ENCODE measurements at regions not wholly inside any gene's neighbourhood (a gene's known extent, or its start where the extent isn't known, plus 50 kb on each side); places are given as distances from the start of the nearest gene placed in this dataset.

- peaks cover 7% of the 10 kb centered on the region for H3K27me3 Mint-ChIP-seq (ENCODE audit: low read depth)
- intact Hi-C loops (cut with micrococcal nuclease) = no loop called here
These were observed 104.2 kb downstream of the PDCL3 start for GRCh38 chr2:100666996-100667395.

GRCh38 chr2:100667801-100668200, 105.0 kb downstream of the PDCL3 start:
- Mint-ChIP-seq H3K27ac (no peak overlapping the region), H3K36me3 (ENCODE audit: low read depth) (no peaks in the 10 kb centered on the region), H3K4me1 (ENCODE audit: low read depth) (no peaks in the 10 kb centered on the region), H3K27me3 (ENCODE audit: low read depth) (peaks cover 6% of the 10 kb centered on the region), H3K4me3 (ENCODE audit: low read depth) (no peak overlapping the region), H3K9me3 (no peaks in the 10 kb centered on the region)
- DNase-seq (ENCODE audit: low spot score) = no peak
- intact Hi-C loops (cut with micrococcal nuclease) = no loop called here

More at GRCh38 chr2:100666996-100667395, 104.2 kb downstream of the PDCL3 start:
- no peak for DNase-seq (ENCODE audit: low spot score)
- Mint-ChIP-seq H3K4me3 (ENCODE audit: low read depth) (no peak overlapping the region), H3K27ac (no peak overlapping the region), H3K9me3 (no peaks in the 10 kb centered on the region), H3K4me1 (ENCODE audit: low read depth) (no peaks in the 10 kb centered on the region), H3K36me3 (ENCODE audit: low read depth) (no peaks in the 10 kb centered on the region)

- Mint-ChIP-seq H3K9me3 (no peaks in the 10 kb centered on the region), H3K4me3 (ENCODE audit: low read depth) (no peak overlapping the region), H3K27ac (no peak overlapping the region), H3K4me1 (ENCODE audit: low read depth) (no peaks in the 10 kb centered on the region), H3K27me3 (ENCODE audit: low read depth) (peaks cover 6% of the 10 kb centered on the region), H3K36me3 (ENCODE audit: low read depth) (no peaks in the 10 kb centered on the region)
- no peak for DNase-seq (ENCODE audit: low spot score)
- intact Hi-C loops (cut with micrococcal nuclease) = no loop called here
These were observed 107.4 kb downstream of the PDCL3 start for GRCh38 chr2:100670232-100670631.

GRCh38 chr2:100673115-100673514, 110.3 kb downstream of the PDCL3 start:
- Mint-ChIP-seq H3K9me3 (no peaks in the 10 kb centered on the region), H3K36me3 (ENCODE audit: low read depth) (no peaks in the 10 kb centered on the region), H3K4me3 (ENCODE audit: low read depth) (no peak overlapping the region), H3K27ac (no peak overlapping the region), H3K27me3 (ENCODE audit: low read depth) (peaks cover 6% of the 10 kb centered on the region), H3K4me1 (ENCODE audit: low read depth) (no peaks in the 10 kb centered on the region)
- no peak for DNase-seq (ENCODE audit: low spot score)
- intact Hi-C loops (cut with micrococcal nuclease) = no loop called here

- H3K36me3 Mint-ChIP-seq (ENCODE audit: low read depth) = no peaks in the 10 kb centered on the region
- no peak for DNase-seq (ENCODE audit: low spot score)
- H3K27ac Mint-ChIP-seq = no peak overlapping the region
- no peaks in the 10 kb centered on the region for H3K4me1 Mint-ChIP-seq (ENCODE audit: low read depth)
- H3K4me3 Mint-ChIP-seq (ENCODE audit: low read depth) = no peak overlapping the region
- peaks cover 4% of the 10 kb centered on the region for H3K27me3 Mint-ChIP-seq (ENCODE audit: low read depth)
- intact Hi-C loops (cut with micrococcal nuclease) = no loop called here
- no peaks in the 10 kb centered on the region for H3K9me3 Mint-ChIP-seq
These were observed 111.1 kb downstream of the PDCL3 start for GRCh38 chr2:100673691-100674485.

GRCh38 chr2:100674666-100675065, 111.9 kb downstream of the PDCL3 start:
- intact Hi-C loops (cut with micrococcal nuclease) = no loop called here
- H3K4me1 Mint-ChIP-seq (ENCODE audit: low read depth) = no peaks in the 10 kb centered on the region
- H3K36me3 Mint-ChIP-seq (ENCODE audit: low read depth) = no peaks in the 10 kb centered on the region
- H3K4me3 Mint-ChIP-seq (ENCODE audit: low read depth) = no peak overlapping the region
- H3K27ac Mint-ChIP-seq = no peak overlapping the region
- peaks cover 4% of the 10 kb centered on the region for H3K27me3 Mint-ChIP-seq (ENCODE audit: low read depth)
- DNase-seq (ENCODE audit: low spot score) = no peak
- no peaks in the 10 kb centered on the region for H3K9me3 Mint-ChIP-seq

GRCh38 chr2:100675373-100675772, 112.6 kb downstream of the PDCL3 start:
- no peak overlapping the region for H3K4me3 Mint-ChIP-seq (ENCODE audit: low read depth)

GRCh38 chr2:100675855-100676254, 113.1 kb downstream of the PDCL3 start:
- Mint-ChIP-seq H3K27ac (no peak overlapping the region), H3K36me3 (ENCODE audit: low read depth) (no peaks in the 10 kb centered on the region), H3K4me1 (ENCODE audit: low read depth) (peaks cover 4% of the 10 kb centered on the region), H3K9me3 (no peaks in the 10 kb centered on the region), H3K4me3 (ENCODE audit: low read depth) (no peak overlapping the region), H3K27me3 (ENCODE audit: low read depth) (no peaks in the 10 kb centered on the region)
- intact Hi-C loops (cut with micrococcal nuclease) = no loop called here
- DNase-seq (ENCODE audit: low spot score) = no peak

More at GRCh38 chr2:100675373-100675772, 112.6 kb downstream of the PDCL3 start:
- DNase-seq (ENCODE audit: low spot score) = no peak
- peaks cover 1% of the 10 kb centered on the region for H3K4me1 Mint-ChIP-seq (ENCODE audit: low read depth)
- intact Hi-C loops (cut with micrococcal nuclease) = no loop called here
- no peaks in the 10 kb centered on the region for H3K36me3 Mint-ChIP-seq (ENCODE audit: low read depth)
- no peaks in the 10 kb centered on the region for H3K9me3 Mint-ChIP-seq
- H3K27me3 Mint-ChIP-seq (ENCODE audit: low read depth) = no peaks in the 10 kb centered on the region
- H3K27ac Mint-ChIP-seq = no peak overlapping the region

- no peaks in the 10 kb centered on the region for H3K27me3 Mint-ChIP-seq (ENCODE audit: low read depth)
- no peaks in the 10 kb centered on the region for H3K9me3 Mint-ChIP-seq
- no peak overlapping the region for H3K27ac Mint-ChIP-seq
- intact Hi-C loops (cut with micrococcal nuclease) = no loop called here
- peaks cover 4% of the 10 kb centered on the region for H3K4me1 Mint-ChIP-seq (ENCODE audit: low read depth)
- H3K36me3 Mint-ChIP-seq (ENCODE audit: low read depth) = no peaks in the 10 kb centered on the region
- no peak for DNase-seq (ENCODE audit: low spot score)
- H3K4me3 Mint-ChIP-seq (ENCODE audit: low read depth) = no peak overlapping the region
These were observed 113.6 kb downstream of the PDCL3 start for GRCh38 chr2:100676346-100676745.

- intact Hi-C loops (cut with micrococcal nuclease) = no loop called here
- Mint-ChIP-seq H3K4me3 (ENCODE audit: low read depth) (no peak overlapping the region), H3K36me3 (ENCODE audit: low read depth) (no peaks in the 10 kb centered on the region), H3K9me3 (no peaks in the 10 kb centered on the region), H3K27me3 (ENCODE audit: low read depth) (no peaks in the 10 kb centered on the region), H3K4me1 (ENCODE audit: low read depth) (peaks cover 4% of the 10 kb centered on the region), H3K27ac (no peak overlapping the region)
- no peak for DNase-seq (ENCODE audit: low spot score)
These were observed 114.9 kb downstream of the PDCL3 start for GRCh38 chr2:100677611-100678185.

GRCh38 chr2:100679211-100679610, 116.4 kb downstream of the PDCL3 start:
- peaks cover 5% of the 10 kb centered on the region for H3K27me3 Mint-ChIP-seq (ENCODE audit: low read depth)
- H3K4me3 Mint-ChIP-seq (ENCODE audit: low read depth) = no peak overlapping the region
- H3K4me1 Mint-ChIP-seq (ENCODE audit: low read depth) = peaks cover 4% of the 10 kb centered on the region
- no peak for DNase-seq (ENCODE audit: low spot score)
- H3K36me3 Mint-ChIP-seq (ENCODE audit: low read depth) = no peaks in the 10 kb centered on the region
- no peak overlapping the region for H3K27ac Mint-ChIP-seq
- H3K9me3 Mint-ChIP-seq = peaks cover 6% of the 10 kb centered on the region
- intact Hi-C loops (cut with micrococcal nuclease) = no loop called here

- Mint-ChIP-seq H3K27me3 (ENCODE audit: low read depth) (peaks cover 6% of the 10 kb centered on the region), H3K27ac (no peak overlapping the region), H3K9me3 (peaks cover 6% of the 10 kb centered on the region), H3K4me1 (ENCODE audit: low read depth) (peaks cover 4% of the 10 kb centered on the region), H3K4me3 (ENCODE audit: low read depth) (no peak overlapping the region), H3K36me3 (ENCODE audit: low read depth) (no peaks in the 10 kb centered on the region)
- intact Hi-C loops (cut with micrococcal nuclease) = no loop called here
- DNase-seq (ENCODE audit: low spot score) = no peak
These were observed 119.7 kb downstream of the PDCL3 start for GRCh38 chr2:100682536-100682935.

GRCh38 chr2:100683231-100683630, 120.4 kb downstream of the PDCL3 start:
- intact Hi-C loops (cut with micrococcal nuclease) = no loop called here
- H3K9me3 Mint-ChIP-seq = peaks cover 6% of the 10 kb centered on the region
- peaks cover 4% of the 10 kb centered on the region for H3K4me1 Mint-ChIP-seq (ENCODE audit: low read depth)
- DNase-seq (ENCODE audit: low spot score) = no peak
- no peak overlapping the region for H3K4me3 Mint-ChIP-seq (ENCODE audit: low read depth)
- H3K36me3 Mint-ChIP-seq (ENCODE audit: low read depth) = no peaks in the 10 kb centered on the region
- peaks cover 9% of the 10 kb centered on the region for H3K27me3 Mint-ChIP-seq (ENCODE audit: low read depth)
- no peak overlapping the region for H3K27ac Mint-ChIP-seq
